Mucosa of gallbladder (tissue), 1 donor: ENCODE measurements at regions not wholly inside any gene's neighbourhood (a gene's known extent, or its start where the extent isn't known, plus 50 kb on each side); places are given as distances from the start of the nearest gene placed in this dataset.

ENCODE experiments used
- DNase-seq: peaks from one replicate; pipeline ENCODE4 v3.0.0-alpha.2; 2020; ENCODE audit warnings: low spot score
- donor health status: DM: no; HTN: no; CAD: no.

GRCh38 chr12:43015090-43015737 is 425.7 kb upstream of the PRICKLE1 start:
- DNase-seq = no peak

GRCh38 chr12:43011383-43011926 is 421.9 kb upstream of the PRICKLE1 start:
- no peak for DNase-seq

DNA sequence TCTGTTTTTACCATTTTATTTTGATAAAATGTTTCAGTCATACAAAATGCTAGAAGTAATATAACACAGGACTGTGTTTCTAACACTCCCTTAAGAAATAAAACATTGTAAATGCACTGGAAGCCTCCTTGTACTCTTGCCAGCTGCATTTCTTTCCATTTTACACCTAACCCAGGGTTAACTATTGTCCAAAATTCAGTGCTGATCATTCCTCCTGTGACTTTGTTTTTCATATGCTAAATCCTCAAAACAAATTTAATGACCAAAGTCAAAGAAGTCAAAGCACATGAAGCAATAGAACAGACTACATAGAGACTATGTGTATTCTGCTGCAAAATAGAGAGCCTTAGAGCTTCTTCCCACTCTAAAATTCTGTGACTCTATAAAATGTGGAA is 420.3 kb upstream of the PRICKLE1 start:
- no peak for DNase-seq

DNA sequence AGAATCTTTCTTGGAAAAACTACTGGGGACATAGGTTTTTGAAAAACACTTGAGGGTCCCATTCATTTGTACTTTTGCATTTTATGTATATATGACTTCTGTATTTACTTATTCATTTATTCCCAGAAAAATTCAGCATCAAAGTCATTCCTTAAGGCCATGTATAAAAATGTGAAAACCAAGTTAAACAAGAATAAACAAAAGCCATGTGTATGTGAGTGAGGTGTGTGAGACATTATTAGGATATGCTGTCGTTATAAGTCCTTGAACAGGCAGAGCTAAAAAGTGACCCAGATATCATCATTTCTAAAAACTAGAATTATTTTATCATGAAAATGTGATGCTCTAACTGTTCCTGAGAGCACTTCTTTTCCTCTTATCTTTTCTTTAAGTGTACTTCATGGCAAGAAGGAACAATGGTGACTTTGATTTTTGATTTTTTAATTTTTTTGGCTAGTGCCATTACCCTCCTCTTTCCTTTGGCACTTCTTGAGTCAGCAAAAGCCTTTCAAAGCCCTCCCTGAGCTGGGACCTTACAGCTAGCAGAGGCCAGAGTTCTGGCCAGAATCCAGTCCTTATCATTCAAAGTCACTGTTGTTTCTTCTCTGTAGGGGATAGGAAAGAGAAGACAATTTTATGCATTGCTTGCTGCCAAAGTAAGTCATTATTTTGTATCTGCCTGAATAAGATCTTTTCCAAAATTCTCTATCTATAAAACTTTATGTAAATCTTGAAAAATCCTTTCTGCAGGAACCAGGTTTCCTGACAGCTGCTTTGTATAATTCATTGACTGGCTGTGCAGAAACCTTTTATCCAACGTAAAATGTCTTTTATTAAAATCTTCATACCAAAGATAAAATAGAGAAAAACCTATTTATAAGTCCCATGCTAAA is 419.7 kb upstream of the PRICKLE1 start:
- no peak for DNase-seq

GRCh38 chr12:43004908-43005307 is 415.4 kb upstream of the PRICKLE1 start:
- no peak for DNase-seq

DNA sequence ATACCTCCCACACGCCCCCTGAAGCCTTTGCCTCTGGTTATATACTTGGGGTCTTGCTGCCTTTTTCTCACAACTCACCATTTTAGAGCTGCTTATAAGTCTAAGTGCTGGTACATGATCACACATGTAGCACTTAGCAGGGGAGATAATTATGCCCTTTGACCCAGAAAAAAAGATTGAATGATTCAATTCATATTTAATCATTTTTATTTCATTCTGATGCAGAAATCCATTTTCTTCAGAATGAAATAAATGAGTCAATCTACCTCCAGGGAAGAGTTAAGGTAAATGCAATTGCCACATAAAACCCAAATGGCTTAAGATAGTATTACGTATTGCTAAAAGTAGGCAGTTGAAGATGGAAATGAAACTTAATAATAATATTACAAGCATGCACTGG is 414.6 kb upstream of the PRICKLE1 start:
- DNase-seq = no peak

GRCh38 chr12:42996869-42997431 is 407.4 kb upstream of the PRICKLE1 start:
- no peak for DNase-seq

GRCh38 chr12:42992826-42993225 is 403.3 kb upstream of the PRICKLE1 start:
- DNase-seq = no peak

GRCh38 chr12:42990387-42990786 is 400.8 kb upstream of the PRICKLE1 start:
- DNase-seq = no peak

DNA sequence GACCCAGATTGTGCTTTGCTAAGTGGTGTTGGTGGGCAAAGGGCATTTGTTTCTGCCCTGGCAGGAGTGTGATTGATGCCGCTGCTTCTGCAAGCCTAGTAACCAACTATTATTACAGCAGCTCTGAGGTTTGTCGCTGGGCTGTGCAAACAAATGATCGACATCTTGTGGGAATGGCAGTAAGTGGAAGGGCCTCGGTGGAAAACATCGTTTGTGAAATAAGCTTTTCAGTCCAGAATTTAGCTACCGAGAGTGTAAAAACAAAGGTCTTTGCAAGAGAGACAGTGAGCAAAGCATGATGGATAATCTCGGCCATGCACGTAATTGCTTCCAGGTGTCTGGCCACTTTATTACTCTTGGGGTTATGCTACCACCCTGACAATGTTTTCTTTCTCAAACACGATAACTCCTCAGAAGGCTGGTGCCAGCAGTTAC is 397.7 kb upstream of the PRICKLE1 start:
- no peak for DNase-seq

- DNase-seq = no peak
These were observed 396.0 kb upstream of the PRICKLE1 start for GRCh38 chr12:42985506-42985905.

- no peak for DNase-seq
These were observed 393.3 kb upstream of the PRICKLE1 start for GRCh38 chr12:42982828-42983227.

DNA sequence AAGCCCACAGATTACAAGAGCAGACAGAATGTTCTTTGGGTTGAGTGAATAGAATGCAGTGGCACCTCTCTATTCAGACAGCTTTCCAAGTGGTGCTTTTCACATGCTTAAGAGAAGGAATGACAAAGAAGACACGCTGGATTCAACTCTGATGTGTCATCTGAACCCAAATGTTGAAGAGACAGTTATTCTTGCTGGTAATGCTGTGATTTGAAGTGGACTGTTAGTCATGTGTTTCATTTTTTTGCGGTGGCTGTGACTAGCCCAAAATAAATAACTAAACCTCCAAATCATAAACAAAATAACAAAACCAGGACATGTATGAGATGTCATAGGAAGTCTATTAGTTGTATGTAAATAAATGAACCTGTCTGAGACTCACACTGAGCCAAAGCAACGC is 391.8 kb upstream of the PRICKLE1 start:
- DNase-seq = no peak

- no peak for DNase-seq
These were observed 390.9 kb upstream of the PRICKLE1 start for GRCh38 chr12:42980441-42980840.

GRCh38 chr12:42979746-42980145 is 390.2 kb upstream of the PRICKLE1 start:
- DNase-seq = no peak

DNA sequence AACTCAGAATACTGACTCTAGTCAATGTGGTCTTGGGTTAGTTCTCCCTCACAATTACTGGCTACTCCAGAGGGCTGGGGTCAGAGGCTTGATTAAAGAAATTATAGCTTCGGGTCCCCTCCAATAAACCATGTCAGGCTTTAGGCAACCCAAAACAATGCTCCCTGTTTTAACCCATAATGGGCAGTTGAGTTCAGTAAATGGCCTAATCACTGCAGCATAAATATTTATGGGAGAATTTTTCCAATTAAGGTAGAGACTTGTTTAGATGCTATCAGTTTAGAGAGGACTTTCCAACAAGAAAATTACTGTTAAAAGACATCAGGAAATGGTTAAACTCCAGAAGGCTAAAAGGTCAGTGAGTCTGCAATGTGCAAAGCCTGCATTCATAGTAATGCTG is 389.2 kb upstream of the PRICKLE1 start:
- DNase-seq = no peak

- no peak for DNase-seq
These were observed 388.1 kb upstream of the PRICKLE1 start for GRCh38 chr12:42977451-42978230.

DNA sequence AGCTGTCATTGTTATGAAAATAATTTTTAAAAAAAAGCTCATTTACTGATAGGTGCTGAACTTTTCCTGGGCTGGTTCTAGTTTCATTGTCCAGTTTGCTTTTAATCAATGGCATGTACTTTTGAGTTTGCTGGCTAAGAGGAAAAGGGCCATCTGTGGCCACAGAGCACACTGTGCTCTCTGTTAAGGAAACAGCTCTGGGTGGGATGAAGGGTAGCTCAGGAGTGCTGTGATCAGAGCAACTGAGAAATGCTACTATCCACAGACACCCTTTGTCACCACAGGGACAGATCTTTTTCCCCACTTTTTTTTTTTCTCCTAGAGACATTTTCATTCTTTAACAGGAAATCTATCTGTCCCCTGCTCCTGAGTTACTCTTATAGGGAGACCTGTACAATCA is 387.1 kb upstream of the PRICKLE1 start:
- no peak for DNase-seq

DNA sequence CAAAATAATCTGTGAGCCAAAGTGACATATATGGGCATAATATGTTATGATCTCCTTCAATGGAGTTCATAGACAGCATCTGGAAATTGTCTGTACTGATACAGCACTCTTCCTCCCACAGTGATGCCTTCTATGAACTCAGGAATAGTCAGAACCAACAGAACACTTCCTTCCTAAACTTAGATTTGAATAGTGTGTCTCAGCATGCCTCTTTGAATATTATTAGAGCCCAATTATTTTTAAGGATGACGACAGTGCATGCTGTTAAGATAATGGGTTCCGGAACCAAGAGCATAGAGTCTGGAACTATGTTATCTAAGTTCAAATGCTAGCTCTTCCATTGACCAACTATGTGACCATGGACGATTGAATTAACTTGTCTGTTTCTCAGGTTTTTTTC is 386.6 kb upstream of the PRICKLE1 start:
- no peak for DNase-seq

DNA sequence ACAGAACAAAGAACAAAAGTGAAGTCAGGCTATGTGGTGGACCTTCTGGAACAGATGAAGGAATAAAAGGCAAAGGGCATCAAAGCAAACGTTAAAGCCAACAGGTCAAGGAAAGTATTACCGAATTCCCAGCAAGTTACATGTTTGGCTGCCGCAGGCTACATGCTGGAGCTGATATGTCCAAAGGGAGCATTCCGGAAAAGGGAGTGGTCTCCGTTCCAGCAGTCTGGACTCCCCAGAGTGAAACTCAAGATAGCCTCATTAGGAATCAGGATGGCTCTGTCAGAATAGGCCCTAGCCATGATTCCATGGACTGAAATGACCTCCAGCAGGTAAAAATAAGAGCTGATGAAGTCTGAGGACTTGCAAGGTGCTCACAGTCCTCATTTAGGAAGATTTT is 379.8 kb upstream of the PRICKLE1 start:
- no peak for DNase-seq

DNA sequence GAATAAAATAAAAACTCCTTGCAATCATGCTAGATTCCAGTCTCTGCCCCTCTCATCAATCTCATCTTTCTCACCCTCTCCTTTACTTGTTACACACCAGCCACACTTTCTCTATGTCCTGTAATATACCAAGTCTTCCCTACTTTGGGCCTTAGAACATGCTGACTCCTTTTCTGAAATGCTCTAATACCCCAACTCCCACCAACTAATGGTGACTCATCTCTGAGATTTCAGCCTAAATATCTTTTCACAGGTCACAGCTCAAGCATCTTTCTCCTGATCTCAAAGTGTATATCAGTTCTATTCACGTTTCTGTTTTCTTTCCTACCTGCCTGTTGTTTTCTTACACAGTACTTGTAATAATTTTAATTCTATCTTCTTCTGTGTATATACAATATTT is 378.9 kb upstream of the PRICKLE1 start:
- DNase-seq = no peak

GRCh38 chr12:42967850-42968249 is 378.3 kb upstream of the PRICKLE1 start:
- no peak for DNase-seq
